NOMO-1 treated with DMSO at 0.1 percent for 48 hours (cell line): ENCODE measurements at regions not wholly inside any gene's neighbourhood (a gene's known extent, or its start where the extent isn't known, plus 50 kb on each side); places are given as distances from the start of the nearest gene placed in this dataset.

Source experiments
- DNase-seq: peaks from one replicate; lab custom pipeline; 2025; ENCODE audit not compliant: unreplicated experiment; lab: John Stamatoyannopoulos, UW

DNA sequence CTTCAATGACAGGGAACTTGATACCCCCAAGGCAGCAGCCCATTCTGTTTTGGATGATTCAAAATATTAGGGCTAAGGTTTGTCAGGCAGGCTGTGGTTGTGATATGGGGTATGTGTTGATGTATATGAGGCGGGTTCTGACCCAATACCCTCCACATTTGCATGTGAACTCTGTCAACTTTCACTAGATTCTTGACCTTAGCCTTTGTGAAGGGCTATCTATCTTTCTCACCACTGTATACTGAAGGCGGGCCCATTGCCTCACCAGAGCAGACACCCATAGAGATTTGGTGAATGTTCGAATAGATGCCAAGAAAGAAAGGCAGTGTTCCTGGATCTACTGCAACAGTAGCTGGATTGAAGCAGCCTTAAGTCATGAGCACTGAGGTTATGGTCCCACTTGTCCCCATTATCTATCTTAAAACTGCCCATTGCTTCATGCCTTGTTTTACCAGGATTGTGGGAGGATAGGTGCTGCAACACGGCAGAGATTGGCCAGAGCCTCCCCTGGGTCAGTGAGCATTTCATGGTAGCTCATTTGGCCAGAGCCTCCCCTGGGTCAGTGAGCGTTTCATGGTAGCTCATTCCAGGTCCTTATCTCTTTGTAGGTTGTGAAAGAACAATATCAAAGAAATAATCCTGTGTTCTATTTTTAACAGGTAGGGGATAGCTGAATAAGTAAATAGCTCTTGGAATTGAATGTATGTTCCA lies 399.6 kb downstream of the TMEM135 start:
- no peak for DNase-seq

DNA sequence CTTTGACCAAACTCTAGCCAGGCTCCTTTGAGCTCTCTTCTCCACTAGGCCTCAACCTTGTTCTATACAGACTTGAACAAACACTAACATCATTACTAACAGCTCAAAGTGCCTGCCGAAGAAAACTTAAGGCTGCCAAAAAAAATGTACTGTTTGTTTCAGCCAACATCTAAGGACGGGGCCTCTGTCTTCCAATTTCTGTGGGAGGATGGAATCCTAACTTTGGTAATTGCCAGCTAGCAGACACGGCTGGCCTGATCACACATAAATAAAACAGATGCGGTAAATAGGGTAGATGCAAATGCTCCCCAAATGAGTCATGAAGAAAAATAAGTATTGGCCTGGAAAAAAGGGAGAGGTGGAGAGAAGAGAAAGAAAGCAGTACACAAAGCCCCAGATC lies 394.3 kb downstream of the TMEM135 start:
- DNase-seq = no peak

DNA sequence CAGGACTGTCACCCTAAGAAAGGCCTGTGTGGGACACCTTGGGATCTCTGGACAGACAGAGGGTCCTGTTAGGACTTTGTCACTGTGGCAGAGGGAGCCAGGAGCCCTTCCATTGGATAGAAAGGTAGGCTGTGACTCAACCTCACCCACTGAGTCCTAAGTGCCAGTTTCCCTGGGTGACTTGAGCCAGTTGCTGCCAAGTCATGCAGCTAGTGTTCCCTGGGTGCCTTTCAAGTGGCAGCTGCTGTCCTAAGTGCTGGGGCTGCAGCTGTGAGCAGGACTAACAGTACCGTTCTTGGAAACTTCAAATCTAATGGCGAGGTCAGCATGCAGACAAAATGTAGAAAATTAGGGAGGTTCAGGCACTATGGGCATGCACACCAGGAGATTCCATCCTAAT lies 393.7 kb downstream of the TMEM135 start:
- DNase-seq = no peak

DNA sequence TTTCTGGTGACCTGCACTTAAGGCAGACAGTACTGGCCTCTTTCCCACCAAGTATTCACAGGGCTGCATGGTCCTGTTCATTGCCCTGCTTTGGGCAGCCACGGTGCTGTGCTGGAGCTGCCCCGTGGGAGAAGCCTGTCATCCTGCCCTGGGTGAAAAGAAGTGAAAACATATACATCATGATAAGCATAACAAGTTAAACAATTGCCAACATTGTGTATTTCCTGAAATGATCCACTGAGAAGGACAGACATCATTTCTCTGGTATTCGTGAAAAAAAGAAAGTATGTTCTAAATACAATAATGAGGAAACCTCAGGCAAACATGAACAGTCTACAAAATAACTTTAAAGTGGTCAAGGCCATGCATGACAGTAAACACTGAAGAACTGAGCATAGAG lies 393.1 kb downstream of the TMEM135 start:
- no peak for DNase-seq

DNA sequence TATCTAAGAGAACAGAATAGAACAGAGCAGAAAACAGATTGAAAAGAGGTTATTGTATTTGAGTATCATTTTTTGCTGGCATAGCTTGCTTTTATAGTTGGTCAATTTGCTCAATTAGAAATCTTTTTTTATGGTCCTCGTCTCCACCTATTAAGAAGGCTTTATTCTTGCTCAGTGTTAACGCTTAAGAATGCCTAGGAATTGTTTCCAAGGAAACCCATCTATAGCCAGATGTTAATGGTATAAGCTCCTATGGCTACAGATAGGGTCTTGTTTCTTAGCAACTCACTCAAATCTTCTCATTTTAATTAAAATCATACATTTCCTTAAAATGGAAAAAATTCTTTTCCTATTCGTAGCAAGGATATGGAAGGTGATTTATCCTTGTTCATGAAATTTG lies 392.3 kb downstream of the TMEM135 start:
- DNase-seq = no peak

DNA sequence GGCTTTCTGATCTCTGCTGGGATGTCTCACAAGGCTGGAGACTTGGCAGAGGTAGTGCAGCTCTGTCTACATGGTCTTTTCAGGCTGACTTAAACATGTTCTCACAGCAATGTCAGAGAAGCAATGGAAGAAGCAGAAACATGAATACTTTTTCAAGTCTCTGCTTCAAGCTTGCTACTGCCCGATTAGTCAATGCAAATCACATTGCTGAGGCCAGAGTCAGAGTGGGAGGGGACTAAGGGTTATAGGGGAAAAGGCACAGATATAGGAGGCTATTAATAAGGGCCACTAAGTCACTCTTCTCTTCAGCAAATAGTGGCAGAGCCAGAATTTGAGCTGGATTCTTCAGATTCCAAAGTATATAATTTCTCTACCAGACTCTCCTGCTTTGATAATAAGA lies 390.5 kb downstream of the TMEM135 start:
- DNase-seq = no peak

DNA sequence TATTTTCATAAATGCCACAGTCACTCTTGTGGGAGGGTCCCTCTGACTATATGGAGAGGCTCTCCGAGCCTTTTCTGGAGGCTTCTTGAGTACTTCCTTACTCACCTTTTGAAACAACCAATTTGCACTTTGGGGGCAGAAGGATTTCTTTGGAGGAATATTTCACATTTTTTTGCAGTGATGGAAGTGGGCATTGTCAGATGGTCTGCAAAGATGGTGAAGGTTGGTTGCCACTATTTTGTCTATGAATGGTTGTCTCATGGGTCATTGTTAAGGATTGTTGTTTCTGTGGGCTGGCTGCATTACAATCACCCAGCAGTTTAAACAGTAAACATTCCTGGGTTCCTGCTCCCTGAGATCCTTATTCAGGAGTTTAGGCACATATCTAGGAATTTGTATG lies 388.2 kb downstream of the TMEM135 start:
- no peak for DNase-seq

DNA sequence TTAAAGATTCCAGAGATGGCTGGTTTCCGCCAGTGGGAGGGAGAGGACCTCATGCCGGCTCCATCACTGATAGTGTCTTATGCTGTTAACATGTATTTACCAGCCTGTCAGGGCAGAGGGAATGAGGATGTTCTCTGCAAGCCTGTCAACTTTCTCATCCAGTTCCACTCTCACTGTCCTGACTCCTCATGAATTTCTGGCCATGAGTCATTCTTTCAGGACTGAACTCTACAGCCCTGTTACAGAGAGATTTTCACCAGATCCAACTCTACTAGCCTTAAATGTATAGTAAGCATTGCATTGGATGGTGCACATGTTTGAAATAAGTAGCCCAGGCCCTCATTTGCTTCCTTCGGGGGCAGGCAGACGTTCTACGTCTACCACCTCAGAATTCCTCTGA lies 387.7 kb downstream of the TMEM135 start:
- DNase-seq = no peak

DNA sequence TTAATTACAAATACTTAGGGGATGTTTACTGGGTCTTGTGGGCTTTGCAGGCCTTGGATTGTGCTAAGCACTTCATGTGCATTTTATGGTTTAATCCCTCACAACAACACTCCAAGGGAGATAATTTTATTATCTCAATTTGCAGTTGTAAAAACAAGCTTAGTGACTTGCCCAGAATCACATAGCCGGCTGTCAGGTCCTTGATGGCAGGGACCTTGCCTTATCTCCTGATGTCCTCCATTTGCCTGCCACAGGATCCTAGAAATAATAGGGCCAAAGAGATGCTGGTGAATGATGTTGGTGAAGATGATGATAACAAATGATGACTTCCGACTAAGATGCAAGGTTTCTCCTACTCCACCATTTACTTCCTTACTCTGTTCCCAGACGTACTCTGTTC lies 385.4 kb downstream of the TMEM135 start:
- DNase-seq = no peak

DNA sequence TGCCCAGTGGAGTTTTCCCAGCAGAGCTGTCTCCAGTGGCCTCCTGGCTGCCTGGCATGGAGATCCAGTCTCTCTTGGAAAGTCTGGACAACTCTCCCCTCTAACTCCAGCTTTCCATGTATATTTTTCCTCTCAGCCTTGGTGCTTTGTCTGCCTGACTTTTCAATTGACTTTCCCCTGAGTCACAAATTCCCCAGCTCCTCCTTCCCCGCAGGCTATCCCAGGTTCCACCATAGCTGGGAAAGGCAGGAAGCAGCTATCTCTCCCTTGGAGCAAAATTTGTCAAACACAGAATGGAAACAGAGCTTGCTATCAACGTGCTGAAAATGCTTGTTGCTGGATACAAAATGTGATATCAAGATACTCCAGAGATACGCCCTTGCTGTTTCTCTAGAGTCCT lies 384.8 kb downstream of the TMEM135 start:
- DNase-seq = no peak

DNA sequence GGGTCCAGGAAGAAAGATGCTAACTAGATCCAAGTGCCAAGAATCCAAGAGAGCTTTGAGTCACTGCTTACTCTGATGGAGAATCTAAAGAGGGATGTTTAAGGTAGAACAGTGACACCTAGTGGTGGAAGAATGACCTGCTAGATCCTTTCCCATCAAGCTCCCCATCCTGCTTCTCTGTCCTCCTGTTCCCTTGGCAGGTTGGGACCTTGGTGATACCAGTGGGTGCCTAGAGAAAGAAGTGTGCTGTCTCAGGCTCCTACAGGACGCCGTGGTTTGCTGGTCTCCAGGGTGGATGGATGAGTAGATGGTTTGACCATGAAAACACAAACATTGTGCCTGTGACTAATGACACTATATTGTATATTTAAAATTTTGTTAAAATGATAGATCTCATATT lies 383.7 kb downstream of the TMEM135 start:
- DNase-seq = peak; percentile 41

DNA sequence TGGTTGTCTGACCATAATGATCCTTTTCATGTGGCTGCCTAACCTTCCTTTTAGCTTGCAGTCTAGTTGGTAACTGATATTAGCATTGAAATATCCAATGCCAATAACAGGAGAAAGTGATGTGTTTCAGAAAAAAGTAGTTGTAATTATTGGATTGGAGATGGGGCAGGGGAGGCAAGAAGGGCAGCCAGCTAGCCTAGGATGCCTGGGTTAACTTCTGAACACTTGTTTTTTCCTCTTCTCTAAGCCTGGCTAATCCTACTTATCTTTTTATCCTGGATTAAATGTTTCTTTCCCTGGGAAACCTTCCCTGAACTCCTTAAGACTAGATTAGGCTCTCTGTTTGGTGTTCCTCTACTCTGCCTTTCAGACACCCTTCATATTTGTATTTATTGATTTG lies 380.2 kb downstream of the TMEM135 start:
- no peak for DNase-seq

DNA sequence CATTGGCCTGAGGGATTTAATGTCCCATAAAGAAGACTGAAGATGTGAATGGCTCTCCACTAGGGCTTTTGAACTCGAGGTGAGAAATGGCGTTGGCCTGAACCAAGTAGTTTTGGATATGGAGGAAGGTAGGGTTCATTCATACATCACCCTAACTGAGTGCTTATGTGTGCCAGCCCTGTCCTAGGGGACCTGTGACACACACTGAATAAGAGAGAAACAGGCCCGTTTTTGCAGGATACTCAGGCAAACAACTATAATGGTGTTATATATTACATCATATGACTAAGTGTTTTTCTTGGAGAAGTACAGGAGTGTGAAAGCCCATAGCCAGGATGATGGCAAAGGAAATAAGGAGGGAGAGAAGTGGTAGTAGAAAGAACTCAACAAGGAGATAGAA lies 368.1 kb downstream of the TMEM135 start:
- no peak for DNase-seq

DNA sequence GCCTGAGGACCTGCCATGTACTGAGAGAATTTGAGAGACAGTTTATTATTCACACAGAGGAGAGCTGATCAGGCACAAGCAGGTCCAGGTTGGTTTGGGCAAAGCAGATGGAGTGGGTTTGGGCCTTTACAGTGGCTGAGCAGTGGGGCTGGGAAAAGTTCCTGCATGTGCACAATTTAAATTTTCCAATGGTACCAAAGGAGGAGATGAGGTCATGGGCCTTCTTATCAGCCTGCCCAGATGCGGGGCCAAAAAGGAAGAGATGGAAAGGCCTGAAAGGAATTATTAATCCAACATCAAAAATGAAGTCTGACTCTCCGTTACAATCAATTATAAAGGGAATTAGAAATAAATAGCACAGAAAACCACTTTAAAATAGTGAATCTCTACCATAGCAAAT lies 367.6 kb downstream of the TMEM135 start:
- no peak for DNase-seq

DNA sequence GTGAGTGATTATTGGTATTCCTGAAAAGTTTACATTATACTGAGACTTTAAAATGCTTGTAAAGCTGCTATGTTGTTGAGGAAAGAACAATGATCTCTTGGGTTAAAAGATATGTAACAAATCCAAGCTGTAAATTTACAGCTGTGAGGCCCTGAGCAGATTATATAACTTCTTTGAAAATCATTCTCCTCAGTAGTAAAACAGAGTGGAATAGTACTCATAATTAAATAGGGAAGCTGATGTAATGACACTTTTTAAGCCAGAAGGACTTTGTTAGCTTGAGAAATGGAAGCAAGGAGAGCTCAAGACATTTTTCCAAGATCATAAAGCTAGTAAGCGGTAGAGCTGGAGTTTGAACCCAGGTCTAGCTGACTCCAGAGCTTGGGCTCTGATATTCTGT lies 363.9 kb downstream of the TMEM135 start:
- no peak for DNase-seq

DNA sequence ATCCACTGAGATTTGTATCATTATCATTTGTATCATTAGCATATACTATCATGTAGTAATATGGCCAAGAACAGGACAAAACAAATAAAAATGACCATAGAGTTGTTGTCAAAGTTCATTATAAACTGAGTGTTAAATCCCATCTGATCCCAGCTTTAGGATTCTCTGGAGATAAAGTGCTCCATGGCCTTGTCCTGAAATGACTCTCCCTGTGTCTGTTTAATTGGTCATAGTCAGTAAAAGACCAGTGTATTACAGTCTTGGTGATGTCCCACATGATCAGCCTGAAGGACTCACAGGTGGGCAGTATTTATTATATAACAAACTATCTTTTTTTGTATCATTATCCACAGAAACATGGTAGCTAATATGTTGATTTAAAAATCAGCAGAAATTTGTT lies 361.6 kb downstream of the TMEM135 start:
- no peak for DNase-seq

DNA sequence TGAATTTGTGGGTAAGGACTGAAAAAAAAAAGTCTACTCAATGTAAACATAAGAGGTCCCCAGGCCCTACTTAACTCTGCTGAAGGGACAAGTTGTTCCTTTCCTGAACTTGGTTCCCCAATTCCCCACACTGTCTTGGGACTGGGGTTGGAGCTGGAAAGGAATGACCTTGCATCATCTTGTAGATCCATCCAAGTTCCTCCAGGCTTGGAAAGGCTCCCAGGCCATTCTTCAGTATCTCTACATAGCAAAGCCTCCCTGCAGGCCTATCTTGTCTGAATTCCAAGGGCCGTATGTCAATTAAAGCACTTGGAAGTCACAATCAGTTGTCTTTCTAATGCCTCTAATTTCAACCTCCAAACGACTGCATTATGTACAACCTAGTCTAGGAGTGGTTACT lies 361.2 kb downstream of the TMEM135 start:
- no peak for DNase-seq

DNA sequence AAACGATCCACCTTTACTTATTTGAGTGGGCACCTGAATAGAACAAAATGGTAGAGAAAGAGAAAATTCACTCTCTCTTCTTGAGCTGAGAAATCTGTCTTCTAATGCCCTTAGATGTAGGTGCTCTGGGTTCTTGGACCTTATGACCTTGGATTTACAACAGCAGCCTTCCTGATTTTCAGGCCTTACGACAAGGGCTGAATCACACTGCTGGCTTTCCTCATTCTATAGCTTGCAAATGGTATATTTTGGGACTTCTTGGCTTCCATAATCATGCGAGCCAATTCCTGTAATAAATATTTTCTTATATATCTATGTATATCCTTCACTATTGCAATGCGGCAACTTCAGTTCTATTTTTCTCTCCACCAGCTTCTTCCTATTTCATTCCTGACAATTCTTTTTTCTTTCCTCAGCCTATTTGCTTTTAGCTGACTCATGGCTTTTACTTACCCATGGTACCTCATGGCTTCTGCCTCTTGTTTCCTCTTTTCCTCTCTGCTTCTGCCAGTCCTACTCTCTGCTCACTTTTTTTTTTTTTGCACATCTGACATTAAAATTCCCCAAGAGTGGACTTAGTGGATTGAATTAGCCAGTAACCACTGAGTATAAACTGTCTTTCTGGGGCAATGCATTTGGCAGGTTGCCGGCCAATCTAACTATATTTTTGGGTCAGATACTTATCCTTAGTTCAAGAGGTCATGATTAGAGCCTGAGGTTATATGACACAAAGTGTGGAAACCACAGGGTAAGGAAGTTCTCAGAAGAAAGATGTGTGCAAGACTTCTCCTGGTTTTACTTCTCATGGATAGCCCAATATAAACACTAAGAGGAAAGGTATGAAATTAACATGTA lies 359.5 kb downstream of the TMEM135 start:
- peak; percentile 25 for DNase-seq

DNA sequence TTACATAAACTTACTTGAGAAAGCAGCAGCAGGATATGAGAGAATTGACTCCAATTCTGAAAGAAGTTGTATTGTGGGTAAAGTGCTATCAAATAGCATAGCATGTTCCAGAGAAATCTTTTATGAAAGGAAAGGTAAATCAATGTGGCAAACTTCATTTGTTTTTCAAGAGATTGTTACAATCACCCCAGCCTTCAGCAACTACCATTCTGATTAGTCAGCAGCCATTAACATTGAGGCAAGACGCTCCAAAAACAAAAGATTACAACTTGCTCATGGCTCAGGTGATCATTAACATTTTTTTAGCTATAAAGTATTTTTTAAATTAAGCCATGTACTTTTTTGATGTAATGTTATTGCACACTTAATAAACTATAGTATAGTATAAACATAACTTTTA lies 357.2 kb downstream of the TMEM135 start:
- no peak for DNase-seq

DNA sequence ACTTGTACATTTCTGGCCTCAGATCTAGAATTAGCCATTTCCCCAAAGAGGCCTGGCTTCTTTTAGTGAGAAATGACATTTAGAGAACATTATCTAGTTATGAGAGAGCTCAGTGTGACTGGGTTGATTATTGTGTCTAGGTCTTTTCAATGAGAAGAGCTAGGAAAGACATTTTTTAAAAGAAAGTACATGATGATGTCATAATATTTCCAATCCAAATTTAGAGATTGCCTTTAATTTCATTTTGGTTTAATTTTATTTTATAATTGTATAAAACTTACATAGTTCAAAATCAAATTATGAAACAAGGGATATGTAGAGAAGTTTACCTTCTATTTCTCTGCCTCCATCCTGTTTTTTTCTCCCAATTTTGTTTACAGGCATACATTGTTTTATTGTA lies 354.9 kb downstream of the TMEM135 start:
- no peak for DNase-seq

DNA sequence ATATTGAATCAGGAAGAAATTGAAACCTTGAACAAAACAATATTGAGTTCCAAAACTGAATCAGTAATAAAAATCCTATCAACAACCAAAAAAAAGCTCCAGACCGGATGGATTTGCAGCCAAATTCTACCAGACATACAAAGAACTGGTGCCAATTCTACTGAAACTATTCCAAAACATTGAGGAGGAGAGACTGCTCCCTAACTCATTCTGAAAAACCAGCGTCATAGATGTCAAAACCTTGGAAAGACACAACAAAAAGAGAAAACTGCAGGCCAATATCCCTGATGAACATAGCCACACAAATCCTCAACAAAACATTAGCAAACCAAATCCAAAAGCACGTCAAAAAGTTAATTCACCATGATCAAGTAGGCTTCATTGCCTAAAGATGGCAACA lies 353.8 kb downstream of the TMEM135 start:
- no peak for DNase-seq

DNA sequence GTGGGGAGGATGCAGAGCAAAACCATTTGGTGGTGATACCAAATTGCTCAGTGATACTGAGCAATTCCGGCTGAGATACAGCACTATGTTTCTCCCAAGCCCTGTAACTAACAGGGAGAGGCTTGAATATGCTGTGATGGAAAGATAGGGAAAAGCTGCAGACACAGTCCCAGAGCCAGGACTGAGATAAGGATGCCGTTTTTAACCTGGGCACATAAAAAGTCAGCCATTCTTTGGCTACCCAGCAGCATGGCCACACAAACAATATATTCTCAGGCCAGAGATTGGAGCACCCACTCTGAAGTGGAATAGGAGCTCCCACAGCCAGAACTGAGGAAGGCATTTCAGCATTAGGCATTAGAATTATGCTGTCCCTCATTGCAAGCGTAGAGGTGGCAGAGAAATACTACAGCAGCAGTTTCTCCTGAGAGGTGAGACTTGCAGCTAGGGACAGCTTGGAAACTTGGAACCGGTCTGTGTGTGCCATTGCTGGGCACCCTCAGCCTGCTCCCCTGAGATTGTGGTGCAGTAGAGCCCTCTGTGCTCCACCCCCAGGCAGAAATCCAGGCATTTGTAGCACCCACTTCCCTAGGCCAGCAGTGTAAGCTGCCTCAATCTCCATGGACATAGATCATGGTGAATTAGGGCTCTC lies 346.5 kb downstream of the TMEM135 start:
- DNase-seq = no peak
